BLaER1 treated with 17β-estradiol and CSF1 and Interleukin-3, amounts not matched to agents 10 nM and 100 nM (cell line): ENCODE measurements at regions not wholly inside any gene's neighbourhood (a gene's known extent, or its start where the extent isn't known, plus 50 kb on each side); places are given as distances from the start of the nearest gene placed in this dataset.
A peak's percentile ranks its signal among the peaks of the same experiment; 100 is the strongest.

Source experiments
- H3K27ac ChIP-seq, 11 experiments: shearing (Covaris generic); formaldehyde crosslinking; 2 replicates each; pipeline ENCODE4 v1.8.1; 2022
- H3K27me3 ChIP-seq, 11 experiments: shearing (Covaris generic); formaldehyde crosslinking; 2 replicates each; pipeline ENCODE4 v1.8.1; 2022
- H3K36me3 ChIP-seq, 11 experiments: shearing (Covaris generic); formaldehyde crosslinking; 2 replicates each; pipeline ENCODE4 v1.8.1; 2022
- H3K4me1 ChIP-seq, 10 experiments: shearing (Covaris generic); formaldehyde crosslinking; 2 replicates each; pipeline ENCODE4 v1.8.1; 2022
- H3K4me2 ChIP-seq, 11 experiments: shearing (Covaris generic); formaldehyde crosslinking; 2 replicates each; pipeline ENCODE4 v1.8.1; 2022
- H3K4me3 ChIP-seq, 10 experiments: shearing (Covaris generic); formaldehyde crosslinking; 2 replicates each; pipeline ENCODE4 v1.8.1; 2022
- H3K9ac ChIP-seq, 11 experiments: shearing (Covaris generic); formaldehyde crosslinking; 2 replicates each; pipeline ENCODE4 v1.8.1; 2022
- H3K9me3 ChIP-seq, 11 experiments: shearing (Covaris generic); formaldehyde crosslinking; replicated peaks in 1 of 11; 2 replicates each; pipeline ENCODE4 v1.8.1; 2022
- H4K20me1 ChIP-seq, 11 experiments: shearing (Covaris generic); formaldehyde crosslinking; 2 replicates each; pipeline ENCODE4 v1.8.1; 2022
- Cebpa-rat ChIP-seq, 11 experiments: shearing (Covaris generic); IDR thresholded peaks; 2 replicates each; pipeline ENCODE4 v1.8.1; 2022

- Histone ChIP-seq H3K4me1 (peaks cover 15 to 40% (median 37%) of the 10 kb centered on the region in 10 experiments), H3K9me3 (peaks cover 0 to 8% (median 4%) of the 10 kb centered on the region in 11 experiments; a peak in 5 of 22 replicates), H3K27ac (no peak overlapping the region), H3K9ac (no peak overlapping the region), H3K4me2 (peak overlapping the region in 1 of 11 experiments; percentile 84; a peak in 2 of 22 replicates), H4K20me1 (peaks cover 0 to 25% (median 0%) of the 10 kb centered on the region in 11 experiments; a peak in 4 of 22 replicates), H3K4me3 (no peak overlapping the region), H3K36me3 (peaks cover 0 to 11% (median 0%) of the 10 kb centered on the region in 11 experiments; a peak in 4 of 22 replicates), H3K27me3 (no peaks in the 10 kb centered on the region)
- no peak for TF ChIP-seq Cebpa-rat (IDR thresholded peaks at IDR 0.05)
Measured at GRCh38 chr10:46225597-46225996, 61.2 kb upstream of the ANTXRL start.

GRCh38 chr10:46226232-46226631 is 60.6 kb upstream of the ANTXRL start:
- Histone ChIP-seq H3K9me3 (peaks cover 0 to 8% (median 6%) of the 10 kb centered on the region in 11 experiments; a peak in 5 of 22 replicates), H3K4me1 (peaks cover 15 to 40% (median 34%) of the 10 kb centered on the region in 10 experiments), H4K20me1 (peaks cover 0 to 25% (median 0%) of the 10 kb centered on the region in 11 experiments; a peak in 4 of 22 replicates), H3K27ac (no peak overlapping the region), H3K36me3 (peaks cover 0 to 11% (median 0%) of the 10 kb centered on the region in 11 experiments; a peak in 4 of 22 replicates), H3K9ac (no peak overlapping the region), H3K4me2 (peak overlapping the region in 8 of 11 experiments; percentile 69 to 86 (median 81); a peak in 16 of 22 replicates), H3K4me3 (no peak overlapping the region), H3K27me3 (no peaks in the 10 kb centered on the region)
- no peak for TF ChIP-seq Cebpa-rat (IDR thresholded peaks at IDR 0.05)

DNA sequence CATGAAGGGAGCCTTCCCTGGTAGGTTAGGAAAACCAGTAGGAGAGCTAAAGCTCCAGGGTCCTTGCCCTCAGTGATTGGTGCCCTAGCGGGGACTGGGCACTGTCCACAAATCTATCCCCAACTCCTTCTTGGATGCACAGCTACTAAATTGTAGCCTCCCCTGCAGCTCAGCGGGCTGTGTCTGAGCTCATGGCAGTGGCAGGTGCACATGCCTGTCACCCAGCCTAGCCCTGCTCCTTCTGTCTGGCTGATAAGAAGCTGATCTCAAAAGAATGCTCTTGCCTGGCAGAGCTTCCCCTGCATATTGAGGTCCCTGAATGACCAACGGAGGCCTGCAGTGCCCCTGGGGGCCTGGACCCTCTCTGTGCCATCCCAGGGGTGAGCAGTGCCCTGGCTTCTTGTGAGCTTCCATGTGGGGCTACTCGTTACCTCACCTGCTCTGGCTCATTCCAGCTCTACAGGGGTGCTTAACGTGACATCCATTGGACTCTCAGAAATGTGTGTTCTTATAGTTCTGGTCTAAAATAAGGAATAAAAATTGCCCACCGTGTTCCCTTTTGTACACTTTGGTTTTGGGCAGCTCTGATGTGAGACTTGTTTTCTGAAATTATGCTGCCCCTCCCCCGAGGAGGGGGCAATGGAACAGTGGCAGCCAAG is 59.8 kb upstream of the ANTXRL start:
- peak overlapping the region in 9 of 11 experiments; percentile 69 to 86 (median 79); a peak in 17 of 22 replicates for H3K4me2 ChIP-seq
- H3K27me3 ChIP-seq, result no peaks in the 10 kb centered on the region
- H4K20me1 ChIP-seq, result peaks cover 0 to 25% (median 0%) of the 10 kb centered on the region in 11 experiments; a peak in 4 of 22 replicates
- H3K4me3 ChIP-seq, result no peak overlapping the region
- H3K4me1 ChIP-seq, result peaks cover 15 to 43% (median 34%) of the 10 kb centered on the region in 10 experiments
- H3K9me3 ChIP-seq, result peaks cover 0 to 8% (median 6%) of the 10 kb centered on the region in 11 experiments; a peak in 5 of 22 replicates
- H3K27ac ChIP-seq, result peak overlapping the region in 2 of 11 experiments; percentile 39 to 48; a peak in 4 of 22 replicates
- H3K9ac ChIP-seq, result peak overlapping the region in 6 of 11 experiments; percentile 38 to 61 (median 49); a peak in 7 of 22 replicates
- H3K36me3 ChIP-seq, result peaks cover 0 to 11% (median 0%) of the 10 kb centered on the region in 11 experiments; a peak in 4 of 22 replicates
- TF ChIP-seq Cebpa-rat (IDR thresholded peaks at IDR 0.05), result no peak

DNA sequence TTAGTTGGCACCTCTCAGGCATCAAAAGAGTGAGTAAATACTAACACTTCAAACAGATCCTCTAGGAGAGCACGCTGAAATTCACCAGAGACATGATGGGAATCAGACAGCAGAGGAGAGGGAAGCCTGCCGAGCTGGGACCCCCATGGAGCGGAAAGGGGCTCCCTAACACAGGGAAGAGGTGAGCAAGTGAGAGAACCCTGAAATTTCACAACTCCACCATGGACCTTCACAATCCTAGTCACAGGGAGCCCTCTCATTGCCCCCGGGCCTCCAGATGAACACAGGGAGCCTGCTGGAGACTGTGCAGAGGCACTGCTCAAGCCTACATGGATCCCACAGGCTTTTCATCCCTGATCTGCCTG is 59.2 kb upstream of the ANTXRL start:
- TF ChIP-seq Cebpa-rat (IDR thresholded peaks at IDR 0.05), result no peak
- H3K27me3 ChIP-seq, result no peaks in the 10 kb centered on the region
- H3K36me3 ChIP-seq, result peaks cover 0 to 11% (median 0%) of the 10 kb centered on the region in 11 experiments; a peak in 4 of 22 replicates
- peaks cover 15 to 43% (median 34%) of the 10 kb centered on the region in 10 experiments for H3K4me1 ChIP-seq
- no peak overlapping the region for H3K4me3 ChIP-seq
- H3K27ac ChIP-seq, result peak overlapping the region in 7 of 11 experiments; percentile 14 to 56 (median 39); a peak in 8 of 22 replicates
- H3K9me3 ChIP-seq, result peaks cover 0 to 8% (median 6%) of the 10 kb centered on the region in 11 experiments; a peak in 5 of 22 replicates
- peaks cover 0 to 25% (median 0%) of the 10 kb centered on the region in 11 experiments; a peak in 4 of 22 replicates for H4K20me1 ChIP-seq
- peak overlapping the region in 8 of 11 experiments; percentile 18 to 61 (median 44); a peak in 14 of 22 replicates for H3K9ac ChIP-seq
- peak overlapping the region; percentile 60 to 86 (median 75) for H3K4me2 ChIP-seq

GRCh38 chr10:46227936-46228562 is 58.7 kb upstream of the ANTXRL start:
- H3K27me3 ChIP-seq, result no peaks in the 10 kb centered on the region
- peak overlapping the region in 1 of 10 experiments; percentile 35; a peak in 1 of 20 replicates for H3K4me3 ChIP-seq
- peaks cover 16 to 43% (median 34%) of the 10 kb centered on the region in 10 experiments for H3K4me1 ChIP-seq
- H3K4me2 ChIP-seq, result peak overlapping the region; percentile 60 to 86 (median 75)
- peaks cover 0 to 7% (median 5%) of the 10 kb centered on the region in 11 experiments; a peak in 5 of 22 replicates for H3K9me3 ChIP-seq
- peaks cover 0 to 10% (median 0%) of the 10 kb centered on the region in 11 experiments; a peak in 4 of 22 replicates for H3K36me3 ChIP-seq
- H3K27ac ChIP-seq, result peak overlapping the region in 8 of 11 experiments; percentile 14 to 56 (median 36); a peak in 14 of 22 replicates
- peaks cover 0 to 25% (median 0%) of the 10 kb centered on the region in 11 experiments; a peak in 4 of 22 replicates for H4K20me1 ChIP-seq
- H3K9ac ChIP-seq, result peak overlapping the region in 10 of 11 experiments; percentile 18 to 61 (median 43); a peak in 19 of 22 replicates
- TF ChIP-seq Cebpa-rat (IDR thresholded peaks at IDR 0.05), result no peak

DNA sequence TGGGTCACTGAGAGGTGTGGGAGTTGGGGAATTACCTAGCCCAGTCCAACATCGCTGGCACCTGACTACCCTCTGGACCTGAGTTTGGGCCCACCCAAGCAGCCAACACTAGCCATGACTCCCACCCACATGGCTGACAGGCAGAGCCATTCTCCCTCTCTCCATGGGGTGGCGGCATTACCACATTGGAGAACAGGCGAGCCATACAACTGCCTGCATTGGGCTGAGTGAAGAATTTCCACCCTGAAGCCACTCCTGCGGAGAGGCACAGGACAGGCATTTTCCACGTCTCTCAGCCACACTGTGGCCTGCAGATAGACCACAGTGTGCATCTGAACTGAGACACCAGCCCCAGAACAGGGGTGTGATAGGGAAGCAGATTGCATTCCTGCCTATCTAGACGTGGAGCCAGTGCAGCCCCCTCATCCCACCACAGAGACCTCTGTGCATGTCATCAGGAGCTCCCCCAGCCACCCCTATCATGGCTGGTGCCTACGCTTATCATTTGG is 58.2 kb upstream of the ANTXRL start:
- H3K4me3 ChIP-seq, result no peak overlapping the region
- H3K27ac ChIP-seq, result peak overlapping the region in 7 of 11 experiments; percentile 15 to 56 (median 39); a peak in 12 of 22 replicates
- no peak for TF ChIP-seq Cebpa-rat (IDR thresholded peaks at IDR 0.05)
- peaks cover 0 to 25% (median 0%) of the 10 kb centered on the region in 11 experiments; a peak in 4 of 22 replicates for H4K20me1 ChIP-seq
- H3K27me3 ChIP-seq, result no peaks in the 10 kb centered on the region
- peaks cover 0 to 4% (median 0%) of the 10 kb centered on the region in 11 experiments; a peak in 4 of 22 replicates for H3K36me3 ChIP-seq
- H3K9ac ChIP-seq, result peak overlapping the region in 9 of 11 experiments; percentile 18 to 61 (median 38); a peak in 11 of 22 replicates
- peaks cover 16 to 43% (median 34%) of the 10 kb centered on the region in 10 experiments for H3K4me1 ChIP-seq
- peaks cover 0 to 6% (median under 1%) of the 10 kb centered on the region in 11 experiments; a peak in 2 of 22 replicates for H3K9me3 ChIP-seq
- peak overlapping the region; percentile 60 to 86 (median 75) for H3K4me2 ChIP-seq

DNA sequence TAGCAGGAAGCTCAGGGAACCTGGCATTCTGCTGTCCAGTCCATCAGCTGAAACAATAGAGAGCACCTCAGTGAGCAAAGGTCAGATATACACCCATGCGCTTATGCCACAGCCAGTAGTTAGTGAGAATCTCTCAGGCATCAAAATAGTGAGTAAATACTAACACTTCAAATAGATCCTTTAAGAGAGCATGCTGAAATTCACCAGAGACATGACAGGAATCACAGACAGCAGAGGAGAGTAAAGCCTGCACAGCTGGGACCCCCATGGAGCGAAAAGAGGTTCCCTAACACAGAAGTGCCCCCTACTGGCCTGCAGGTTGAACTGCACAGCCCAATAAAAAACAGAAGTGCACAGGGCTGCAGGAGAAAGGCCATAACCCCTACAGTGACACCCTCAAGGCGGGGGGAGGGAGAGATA is 57.6 kb upstream of the ANTXRL start:
- Histone ChIP-seq H3K4me2 (peak overlapping the region; percentile 47 to 86 (median 75); a peak in 19 of 22 replicates), H4K20me1 (peaks cover 0 to 25% (median 0%) of the 10 kb centered on the region in 11 experiments; a peak in 4 of 22 replicates), H3K9ac (no peak overlapping the region), H3K27ac (no peak overlapping the region), H3K9me3 (peaks cover 0 to 6% (median 0%) of the 10 kb centered on the region in 11 experiments; a peak in 1 of 22 replicates), H3K4me1 (peaks cover 16 to 43% (median 34%) of the 10 kb centered on the region in 10 experiments), H3K4me3 (no peak overlapping the region), H3K36me3 (no peaks in the 10 kb centered on the region; a peak in 3 of 22 replicates), H3K27me3 (no peaks in the 10 kb centered on the region)
- TF ChIP-seq Cebpa-rat (IDR thresholded peaks at IDR 0.05), result no peak

- no peaks in the 10 kb centered on the region for H3K36me3 ChIP-seq
- H3K4me2 ChIP-seq, result no peak overlapping the region
- H3K27ac ChIP-seq, result no peak overlapping the region
- H4K20me1 ChIP-seq, result peaks cover 0 to 25% (median 0%) of the 10 kb centered on the region in 11 experiments; a peak in 4 of 22 replicates
- no peak overlapping the region for H3K4me3 ChIP-seq
- no peaks in the 10 kb centered on the region for H3K27me3 ChIP-seq
- peaks cover 0 to 6% (median 0%) of the 10 kb centered on the region in 11 experiments; a peak in 1 of 22 replicates for H3K9me3 ChIP-seq
- TF ChIP-seq Cebpa-rat (IDR thresholded peaks at IDR 0.05), result no peak
- peaks cover 16 to 43% (median 34%) of the 10 kb centered on the region in 10 experiments for H3K4me1 ChIP-seq
- no peak overlapping the region for H3K9ac ChIP-seq
Measured at GRCh38 chr10:46230615-46231014, 56.2 kb upstream of the ANTXRL start.
